Pons (tissue), 1 donor: ENCODE measurements at regions not wholly inside any gene's neighbourhood (a gene's known extent, or its start where the extent isn't known, plus 50 kb on each side); places are given as distances from the start of the nearest gene placed in this dataset.

ENCODE experiments used
- DNase-seq: peaks from one replicate; pipeline ENCODE4 v3.0.0-alpha.2; 2016; ENCODE audit warnings: low spot score

DNA sequence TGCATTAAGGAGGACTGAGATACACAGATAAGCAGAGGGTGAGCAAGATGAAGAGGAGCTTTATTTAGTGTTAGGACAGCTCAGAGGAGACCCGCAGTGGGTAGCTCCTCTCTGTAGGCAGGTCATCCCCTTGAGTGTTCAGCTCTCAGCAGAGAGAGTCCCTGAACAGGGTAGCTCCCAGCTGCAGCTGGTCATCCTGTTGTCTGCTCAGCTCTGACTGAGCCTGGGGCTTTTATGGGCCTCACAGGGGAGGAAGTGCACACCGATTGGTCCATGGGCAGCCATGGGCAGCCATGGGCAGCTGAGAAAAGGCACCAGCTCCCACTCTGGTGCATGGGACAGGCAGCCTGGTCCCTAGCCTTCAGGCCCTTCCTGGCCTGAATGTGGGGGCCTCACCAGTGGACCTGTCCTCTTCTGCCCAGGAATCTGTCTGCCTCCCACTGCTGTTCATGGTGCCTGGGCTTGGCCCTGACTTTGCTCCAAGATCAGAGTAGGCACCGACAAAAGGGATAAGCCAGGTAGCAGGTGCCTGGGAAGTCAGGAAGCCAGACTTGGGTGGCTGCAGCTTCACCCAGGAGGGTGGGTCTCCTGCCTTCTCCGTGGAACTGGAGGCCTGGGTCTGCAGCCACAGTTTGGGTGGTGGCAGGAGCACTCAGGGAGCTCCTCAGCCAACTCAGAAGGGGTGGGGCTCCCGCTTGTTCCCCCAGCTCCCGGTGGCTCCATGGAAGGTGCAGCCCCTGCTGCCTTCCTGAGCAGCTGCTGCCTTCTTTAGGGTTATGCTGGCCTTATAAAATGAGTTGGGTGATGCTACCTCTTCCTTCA, 54.7 kb downstream of the MYEOV start:
- no peak for DNase-seq

- no peak for DNase-seq
Measured at GRCh38 chr11:69350040-69350439, 56.1 kb downstream of the MYEOV start.

- DNase-seq = no peak
Measured at GRCh38 chr11:69350596-69350995, 56.6 kb downstream of the MYEOV start.

DNA sequence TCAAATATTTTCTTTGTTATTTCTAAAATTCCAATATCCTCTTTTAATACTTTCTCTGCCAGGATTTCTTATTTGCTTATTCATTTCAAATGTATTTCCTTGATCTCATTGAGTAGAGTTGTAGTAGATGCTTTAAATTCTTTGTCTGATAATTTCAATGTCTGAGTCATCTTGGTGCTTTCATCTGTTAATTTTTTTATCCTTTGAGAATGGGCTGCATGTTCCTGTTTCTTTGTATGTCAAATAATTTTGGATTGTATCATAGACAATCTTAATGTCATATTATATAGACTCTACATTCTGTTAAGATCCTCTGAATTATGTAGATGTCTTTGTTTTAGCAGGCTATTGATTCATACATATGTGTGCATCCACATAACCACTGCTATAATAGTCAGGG, 57.5 kb downstream of the MYEOV start:
- no peak for DNase-seq

DNA sequence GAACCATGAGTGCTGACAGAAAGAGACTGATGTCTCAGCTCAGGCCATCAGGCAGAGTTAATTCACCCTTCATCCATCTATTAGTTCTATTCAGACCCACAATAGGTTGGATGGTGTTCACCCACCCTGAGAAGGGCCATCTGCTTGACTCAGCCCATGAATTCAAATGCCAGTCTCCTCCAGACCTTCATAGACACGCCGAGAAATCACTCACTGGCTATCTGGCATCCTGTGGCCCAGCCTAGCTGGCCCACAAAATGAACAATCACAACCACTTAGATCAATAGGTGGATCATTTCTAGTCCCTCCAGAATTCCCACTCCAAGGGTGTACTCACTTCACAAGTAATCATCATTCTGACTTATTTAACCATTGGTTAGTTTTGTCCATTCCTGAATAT, 58.2 kb downstream of the MYEOV start:
- DNase-seq = no peak

GRCh38 chr11:69352715-69353319, 58.9 kb downstream of the MYEOV start:
- DNase-seq = no peak

- no peak for DNase-seq
Measured at GRCh38 chr11:69353696-69354544, 60.0 kb downstream of the MYEOV start.

GRCh38 chr11:69354545-69354897, 60.6 kb downstream of the MYEOV start:
- no peak for DNase-seq

DNA sequence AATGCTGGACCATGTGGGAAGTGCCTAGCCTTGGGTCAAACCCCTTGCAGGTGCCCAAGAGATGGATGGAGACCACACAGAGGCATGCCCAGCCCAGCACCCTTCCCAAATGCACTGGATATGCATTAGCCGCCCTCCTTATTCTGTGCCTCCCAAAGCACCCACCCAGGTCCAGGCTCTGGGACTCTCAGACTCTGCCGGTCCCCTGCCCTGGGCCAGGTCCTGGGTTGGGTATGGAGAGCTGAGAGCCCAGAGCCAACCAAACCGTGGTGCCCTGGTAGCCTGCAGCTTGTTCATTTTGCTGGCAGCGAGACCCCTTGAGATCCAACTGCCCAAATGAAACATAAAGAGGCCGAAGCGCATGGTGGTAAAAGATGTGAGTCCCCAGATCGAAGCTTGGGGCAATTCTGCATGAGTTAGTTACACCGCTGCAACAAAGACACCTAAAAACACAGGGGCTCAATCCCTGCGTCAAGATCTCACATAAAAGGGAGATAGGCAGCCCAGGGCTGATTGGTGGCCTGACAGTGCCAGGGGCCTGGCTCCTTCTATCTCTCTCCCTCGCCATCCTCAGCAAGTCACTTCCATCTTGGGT, 61.5 kb downstream of the MYEOV start:
- no peak for DNase-seq

DNA sequence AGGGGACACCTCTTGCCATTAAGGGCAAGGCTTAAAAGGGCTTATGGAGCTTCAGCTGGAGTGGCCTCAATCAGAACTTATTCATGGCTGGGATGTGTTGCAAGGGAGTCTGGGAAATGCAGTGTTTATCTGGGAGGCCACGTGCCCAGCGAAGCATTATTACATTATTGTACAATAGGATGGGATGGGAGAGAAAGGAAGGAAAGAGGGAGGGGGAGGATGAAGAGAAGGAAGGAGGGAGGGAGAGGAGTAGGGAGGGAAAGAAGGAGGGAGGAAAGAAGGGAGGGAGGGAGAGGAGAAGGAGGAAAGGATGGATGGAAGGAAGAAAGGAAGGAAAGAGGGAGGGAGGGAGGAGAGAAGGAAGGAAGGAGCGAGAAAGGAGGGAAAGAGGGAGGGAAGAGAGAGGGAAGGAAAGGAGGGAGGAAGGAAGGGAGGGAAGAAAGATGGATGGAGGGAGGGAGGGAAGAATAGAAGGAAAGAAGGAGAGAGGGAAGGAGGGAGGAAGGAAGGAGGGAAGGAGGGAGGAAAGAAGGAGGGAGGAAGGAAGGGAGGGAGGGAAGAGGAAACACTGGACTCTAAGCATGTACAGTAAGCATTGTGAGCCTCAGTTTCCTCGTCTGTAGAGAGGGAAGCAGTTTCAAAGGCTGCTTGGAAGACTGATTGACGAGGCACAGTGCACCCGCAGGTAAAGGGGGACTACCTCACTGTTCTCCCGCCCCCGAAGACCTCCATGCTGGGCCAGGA, 62.2 kb downstream of the MYEOV start:
- DNase-seq = no peak

GRCh38 chr11:69356703-69357457, 62.9 kb downstream of the MYEOV start:
- DNase-seq = no peak

DNA sequence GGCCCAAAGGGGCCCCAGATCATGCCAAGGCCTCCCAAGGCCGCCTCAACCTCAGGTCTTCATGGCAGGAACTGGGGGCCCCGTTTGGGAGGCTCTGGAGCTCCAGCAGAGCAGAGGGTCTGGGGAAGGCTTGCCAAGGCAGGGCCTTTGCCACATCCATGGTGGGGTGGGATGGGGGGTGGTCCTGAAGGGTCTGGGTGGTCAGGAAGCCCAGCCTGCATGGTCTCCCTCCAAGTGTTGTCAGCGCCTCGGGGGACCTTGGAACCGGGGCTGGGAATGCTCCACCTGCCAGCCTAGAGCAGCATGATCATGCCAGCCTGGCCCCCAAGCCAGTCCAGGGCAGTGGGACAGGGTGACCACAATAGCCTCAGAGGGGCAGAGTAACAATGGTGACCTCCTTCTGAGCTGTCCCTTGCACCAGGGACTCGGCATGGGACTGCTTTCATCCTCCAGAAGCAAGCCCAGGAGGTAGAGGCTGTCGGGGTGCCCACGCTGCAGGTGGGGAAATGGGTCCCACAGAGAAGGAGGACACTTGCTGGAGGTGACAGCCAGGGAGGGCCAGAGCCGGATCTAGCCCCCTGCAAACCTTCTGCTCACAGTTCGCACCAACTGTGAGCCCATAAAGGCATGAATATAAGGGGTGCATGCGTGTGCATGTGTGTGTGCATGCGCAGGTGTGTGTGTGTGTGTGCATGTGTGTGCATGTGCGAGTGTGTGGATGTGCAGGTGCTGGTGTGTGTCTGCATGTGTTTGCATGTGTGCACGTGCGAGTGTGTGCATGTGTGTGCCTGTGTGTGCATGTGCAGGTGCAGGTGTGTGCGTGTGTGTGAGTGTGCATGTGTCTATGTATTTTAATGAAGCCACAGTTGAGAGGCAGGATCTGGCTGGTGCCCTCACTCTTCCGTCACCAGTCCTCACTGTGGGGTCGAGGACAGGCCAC, 63.8 kb downstream of the MYEOV start:
- DNase-seq = no peak

DNA sequence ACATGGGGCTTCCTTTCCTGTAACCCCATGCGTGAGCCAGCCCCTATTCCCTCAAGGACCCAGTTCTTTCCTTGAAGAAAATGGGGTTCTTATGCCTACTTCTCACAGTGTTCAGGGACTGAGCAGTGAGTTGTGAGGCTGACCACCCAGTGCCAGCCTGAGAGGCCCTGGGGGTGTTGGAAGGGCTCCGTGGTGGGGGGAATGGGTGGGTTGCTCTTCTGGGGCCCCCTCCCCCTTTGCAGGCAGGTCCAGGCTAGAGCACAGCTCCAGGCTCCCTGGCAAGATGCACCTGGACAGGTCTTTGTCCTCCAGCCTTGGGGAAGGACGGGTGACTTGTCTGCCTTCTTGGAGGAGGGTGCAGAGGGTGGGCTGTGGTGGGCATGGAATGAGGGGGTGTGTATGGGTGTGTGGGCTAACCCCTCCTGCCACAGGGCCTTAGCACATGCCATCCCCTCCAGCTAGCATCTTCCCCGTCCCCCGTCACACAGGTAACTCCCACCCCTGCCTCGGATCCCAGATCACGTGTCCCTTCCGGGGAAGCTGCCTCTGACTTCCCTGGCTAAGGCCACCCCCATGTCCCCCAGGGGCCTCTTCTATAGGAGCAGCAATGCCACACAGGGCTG, 64.6 kb downstream of the MYEOV start:
- no peak for DNase-seq

DNA sequence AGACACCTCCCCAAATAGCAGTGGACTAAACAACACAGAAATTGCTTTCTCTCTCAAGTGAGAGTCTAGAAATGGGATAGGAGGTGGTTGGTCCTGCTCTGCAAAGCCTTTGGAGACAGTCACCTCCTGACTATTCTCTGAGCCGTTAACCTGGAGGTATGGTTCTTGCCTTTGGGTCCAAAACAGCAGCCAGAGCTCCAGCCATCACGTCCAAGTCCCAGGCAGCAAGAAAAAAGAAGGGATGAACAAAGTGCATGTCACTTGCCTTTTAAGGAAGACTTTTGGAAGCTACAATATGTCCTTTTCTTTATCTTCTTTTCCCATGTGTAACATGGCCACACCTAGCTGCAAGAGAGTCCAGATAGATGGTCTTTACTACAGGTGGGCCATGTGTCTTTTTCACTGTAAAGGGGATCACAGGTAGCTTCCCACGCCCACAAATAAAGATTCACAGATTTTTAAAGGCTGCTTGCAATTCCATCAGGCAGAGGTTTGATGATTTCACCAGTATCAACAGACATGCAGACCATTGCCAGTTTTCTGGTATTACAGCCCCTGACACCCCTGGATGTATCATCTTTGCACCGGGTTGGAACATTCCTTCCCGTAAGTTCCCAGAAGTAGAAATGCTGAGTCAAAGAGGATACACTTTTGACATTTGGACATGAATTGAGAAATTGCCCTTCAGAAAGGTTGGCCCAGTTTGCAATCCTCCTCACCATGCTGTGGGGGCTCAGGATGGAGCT, 66.0 kb downstream of the MYEOV start:
- DNase-seq = no peak

- no peak for DNase-seq
Measured at GRCh38 chr11:69360606-69361005, 66.7 kb downstream of the MYEOV start.

DNA sequence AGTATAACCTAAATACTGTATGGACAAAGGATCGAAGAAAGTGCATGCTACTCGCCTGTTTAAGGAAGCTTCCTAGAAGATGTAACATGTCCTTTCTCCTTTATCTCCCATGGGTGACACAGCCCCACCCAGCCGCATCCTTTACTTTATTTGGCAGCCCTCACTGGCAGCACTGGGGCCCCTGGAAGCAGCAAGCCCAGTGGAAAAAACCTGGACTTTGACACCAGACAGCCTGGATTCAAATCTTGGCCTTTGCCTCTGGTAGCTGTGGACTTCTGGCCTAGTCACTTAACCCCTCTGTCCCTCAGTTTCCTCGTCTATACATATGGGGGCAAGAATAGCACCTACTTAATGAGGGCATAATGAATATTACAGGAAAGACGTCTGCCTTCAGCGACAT, 67.1 kb downstream of the MYEOV start:
- DNase-seq = no peak

GRCh38 chr11:69361466-69361865, 67.5 kb downstream of the MYEOV start:
- DNase-seq = no peak

DNA sequence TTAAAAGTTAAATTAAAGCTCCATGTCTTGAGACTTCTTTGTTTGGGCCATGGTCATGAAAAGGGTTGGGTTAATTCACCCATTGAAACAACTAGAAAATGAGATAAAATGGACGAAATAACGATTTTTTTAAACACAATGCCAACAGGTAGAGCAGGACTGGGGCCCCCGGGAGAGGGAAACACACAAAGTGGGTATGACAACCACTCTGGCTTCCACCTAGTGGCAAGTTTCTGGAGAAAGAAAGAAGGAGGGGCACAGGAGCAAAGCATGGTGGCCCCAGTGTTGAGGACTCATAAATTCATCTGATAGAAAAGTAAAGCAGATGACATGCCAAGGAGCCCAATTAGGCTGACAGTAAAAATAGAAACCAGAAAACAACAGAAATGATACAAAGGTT, 68.4 kb downstream of the MYEOV start:
- DNase-seq = no peak

DNA sequence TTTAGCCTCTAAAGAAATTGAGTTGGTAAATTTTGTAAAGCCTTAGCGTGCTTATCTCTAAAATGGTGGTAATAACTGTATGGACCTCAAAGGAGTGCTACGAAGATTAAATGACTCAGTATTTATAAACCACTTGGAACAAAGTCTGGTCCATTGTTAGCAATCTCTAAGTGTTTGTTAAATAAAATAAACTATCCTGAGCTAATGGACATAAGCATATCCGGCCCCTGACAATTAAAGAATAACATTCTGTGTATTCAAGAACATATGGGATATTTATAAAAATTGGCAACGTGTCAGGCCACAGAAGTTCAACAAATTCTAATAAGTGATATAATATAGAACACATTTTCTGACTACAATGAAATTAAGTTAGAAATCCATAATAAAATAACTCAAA, 71.0 kb downstream of the MYEOV start:
- no peak for DNase-seq
